ENCODE measurements at regions not wholly inside any gene's neighbourhood (a gene's known extent, or its start where the extent isn't known, plus 50 kb on each side); places are given as distances from the start of the nearest gene placed in this dataset.

DNA sequence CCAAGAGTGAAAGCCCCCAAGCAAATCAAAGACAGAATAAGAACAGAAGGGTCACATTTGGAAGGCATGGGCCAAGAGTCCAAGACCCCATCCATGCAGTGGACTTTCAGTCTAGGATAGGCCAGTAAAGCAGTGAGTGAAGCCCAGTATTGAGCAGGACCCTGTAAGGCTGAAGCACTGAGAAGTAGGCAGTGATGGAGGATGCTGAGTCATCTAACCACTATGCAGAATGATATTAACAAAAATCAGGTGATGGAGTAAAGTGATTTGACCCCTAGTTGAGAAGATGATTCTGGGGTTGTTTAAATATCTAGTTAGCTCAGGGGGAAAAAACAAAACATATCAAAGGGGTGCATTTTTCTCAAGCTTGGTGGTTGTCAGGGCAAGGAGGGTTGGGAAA, 308.7 kb upstream of the PLXNA2 start:
- TF ChIP-seq, protein P1, sequence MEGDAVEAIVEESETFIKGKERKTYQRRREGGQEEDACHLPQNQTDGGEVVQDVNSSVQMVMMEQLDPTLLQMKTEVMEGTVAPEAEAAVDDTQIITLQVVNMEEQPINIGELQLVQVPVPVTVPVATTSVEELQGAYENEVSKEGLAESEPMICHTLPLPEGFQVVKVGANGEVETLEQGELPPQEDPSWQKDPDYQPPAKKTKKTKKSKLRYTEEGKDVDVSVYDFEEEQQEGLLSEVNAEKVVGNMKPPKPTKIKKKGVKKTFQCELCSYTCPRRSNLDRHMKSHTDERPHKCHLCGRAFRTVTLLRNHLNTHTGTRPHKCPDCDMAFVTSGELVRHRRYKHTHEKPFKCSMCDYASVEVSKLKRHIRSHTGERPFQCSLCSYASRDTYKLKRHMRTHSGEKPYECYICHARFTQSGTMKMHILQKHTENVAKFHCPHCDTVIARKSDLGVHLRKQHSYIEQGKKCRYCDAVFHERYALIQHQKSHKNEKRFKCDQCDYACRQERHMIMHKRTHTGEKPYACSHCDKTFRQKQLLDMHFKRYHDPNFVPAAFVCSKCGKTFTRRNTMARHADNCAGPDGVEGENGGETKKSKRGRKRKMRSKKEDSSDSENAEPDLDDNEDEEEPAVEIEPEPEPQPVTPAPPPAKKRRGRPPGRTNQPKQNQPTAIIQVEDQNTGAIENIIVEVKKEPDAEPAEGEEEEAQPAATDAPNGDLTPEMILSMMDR (IDR thresholded peaks at IDR 0.05) = no peak
- no peak for TF ChIP-seq POLR2A (IDR thresholded peaks at IDR 0.05)
